GM23338 (cell line): ENCODE measurements at regions not wholly inside any gene's neighbourhood (a gene's known extent, or its start where the extent isn't known, plus 50 kb on each side); places are given as distances from the start of the nearest gene placed in this dataset.

Experiments used
- ATAC-seq: fragments of 200-7000 bp; cut with Tn5 transposase; 3 replicates; pipeline ENCODE4 v1.9.1; 2020
- DNase-seq: peaks from one replicate; pipeline ENCODE4 v3.0.0-alpha.2; 2015; ENCODE audit warnings: low spot score
- H2AFZ ChIP-seq: fragments of 200-600 bp; sonication (generic); 2 replicates; pipeline ENCODE4 v1.8.0; 2016; ENCODE audit warnings: antibody characterized with exemption, mild to moderate bottlenecking, moderate library complexity
- H3F3A ChIP-seq: fragments of 200-600 bp; sonication (generic); replicated peaks from 2 replicates; pipeline ENCODE4 v1.8.0; 2017; ENCODE audit warnings: antibody characterized with exemption, mixed run types, low read depth
- H3K27ac ChIP-seq: fragments of 200-600 bp; sonication (generic); 2 replicates; pipeline ENCODE4 v1.6.1; 2016; ENCODE audit warnings: low read depth
- H3K27me3 ChIP-seq: fragments of 200-600 bp; sonication (generic); 2 replicates; pipeline ENCODE4 v1.8.0; 2016; ENCODE audit warnings: mild to moderate bottlenecking, mixed run types, moderate library complexity; ENCODE audit not compliant: insufficient read depth
- H3K36me3 ChIP-seq: fragments of 200-600 bp; sonication (generic); 2 replicates; pipeline ENCODE4 v1.8.0; 2016; ENCODE audit warnings: mild to moderate bottlenecking; ENCODE audit not compliant: insufficient read depth
- H3K4me1 ChIP-seq: fragments of 200-600 bp; sonication (generic); 2 replicates; pipeline ENCODE4 v1.8.0; 2016; ENCODE audit warnings: mild to moderate bottlenecking, moderate library complexity; ENCODE audit not compliant: insufficient read depth
- H3K4me2 ChIP-seq: fragments of 200-600 bp; sonication (generic); 2 replicates; pipeline ENCODE4 v1.7.1; 2017; ENCODE audit warnings: mixed run types
- H3K4me3 ChIP-seq: fragments of 200-600 bp; sonication (generic); 2 replicates; pipeline ENCODE4 v1.6.1; 2016; ENCODE audit warnings: mixed run types
- H3K79me2 ChIP-seq: fragments of 200-600 bp; sonication (generic); replicated peaks from 2 replicates; pipeline ENCODE4 v1.8.0; 2017; ENCODE audit warnings: mild to moderate bottlenecking; ENCODE audit not compliant: insufficient read depth
- H3K9me2 ChIP-seq: fragments of 200-600 bp; sonication (generic); 2 replicates; pipeline ENCODE4 v1.8.0; 2017; ENCODE audit not compliant: insufficient read depth
- H4K20me1 ChIP-seq: fragments of 200-600 bp; sonication (generic); replicated peaks from 2 replicates; pipeline ENCODE4 v1.8.0; 2017; ENCODE audit warnings: mild to moderate bottlenecking; ENCODE audit not compliant: insufficient read depth
- H3K27ac Mint-ChIP-seq: 2 replicates; pipeline ENCODE4 v1.8.0; 2020; ENCODE audit warnings: inconsistent platforms, mild to moderate bottlenecking, moderate library complexity, mixed read lengths
- H3K27me3 Mint-ChIP-seq: 3 replicates; pipeline ENCODE4 v1.8.0; 2022; ENCODE audit warnings: low read depth, mild to moderate bottlenecking, moderate library complexity, mixed read lengths, inconsistent platforms; ENCODE audit not compliant: insufficient read depth, poor library complexity
- H3K36me3 Mint-ChIP-seq: 3 replicates; pipeline ENCODE4 v1.8.0; 2021; ENCODE audit warnings: low read depth, mild to moderate bottlenecking, inconsistent platforms, moderate library complexity, mixed read lengths
- H3K4me1 Mint-ChIP-seq: 3 replicates; pipeline ENCODE4 v1.8.0; 2020; ENCODE audit warnings: mild to moderate bottlenecking, inconsistent platforms, mixed read lengths
- H3K4me3 Mint-ChIP-seq: 3 replicates; pipeline ENCODE4 v1.8.0; 2021; ENCODE audit warnings: moderate library complexity, mild to moderate bottlenecking, inconsistent platforms, mixed read lengths
- H3K9me3 Mint-ChIP-seq: 3 replicates; pipeline ENCODE4 v1.8.0; 2020; ENCODE audit warnings: moderate library complexity, mild to moderate bottlenecking, inconsistent platforms, mixed read lengths
- EZH2 ChIP-seq: fragments of 200-600 bp; sonication (generic); IDR thresholded peaks from one replicate; pipeline ENCODE4 v1.8.0; 2017; ENCODE audit warnings: antibody characterized with exemption, mild to moderate bottlenecking, low read depth; ENCODE audit not compliant: unreplicated experiment
- EZH2phosphoT487 ChIP-seq: fragments of 200-600 bp; sonication (generic); IDR thresholded peaks from one replicate; pipeline ENCODE4 v1.8.1; 2018; ENCODE audit warnings: antibody characterized with exemption; ENCODE audit not compliant: unreplicated experiment
- JUNB ChIP-seq: IDR thresholded peaks from one replicate; pipeline ENCODE4 v1.6.1; 2016; ENCODE audit warnings: antibody characterized with exemption; ENCODE audit not compliant: unreplicated experiment
- NANOG ChIP-seq: IDR thresholded peaks from 2 replicates; pipeline ENCODE4 v1.6.1; 2016; ENCODE audit warnings: antibody characterized with exemption, borderline replicate concordance
- POLR2AphosphoS5 ChIP-seq: IDR thresholded peaks from 2 replicates; pipeline ENCODE4 v1.6.1; 2016; ENCODE audit warnings: antibody characterized with exemption, low read depth
- STAT1 ChIP-seq: IDR thresholded peaks from one replicate; pipeline ENCODE4 v1.6.1; 2016; ENCODE audit warnings: antibody characterized with exemption; ENCODE audit not compliant: unreplicated experiment
- ZNF114 ChIP-seq: fragments of 250-450 bp; sonication (Bioruptor Pico); IDR thresholded peaks from 2 replicates; pipeline ENCODE4 v1.5.0; 2020; ENCODE audit warnings: mild to moderate bottlenecking, moderate library complexity
- ZNF331 ChIP-seq: fragments of 250-450 bp; sonication (Bioruptor Pico); IDR thresholded peaks from 2 replicates; pipeline ENCODE4 v1.5.0; 2020; ENCODE audit warnings: low read depth, mild to moderate bottlenecking, moderate library complexity
- TF ChIP-seq, protein P1 (sequence below), 2 experiments: fragments of 200-600 bp in 1 of 2; sonication (generic) in 1 of 2; conservative IDR thresholded peaks; 2 replicates each; pipeline versions ENCODE4 v1.5.1 to v1.6.1; 2016 to 2017; ENCODE audit warnings: antibody characterized with exemption in 2 of 2, low read depth in 2 of 2, mild to moderate bottlenecking in 2 of 2, moderate library complexity in 1 of 2
- TF ChIP-seq, protein P2 (sequence below): fragments of 250-450 bp; sonication (Bioruptor Pico); IDR thresholded peaks from 2 replicates; pipeline ENCODE4 v1.5.0; 2020; ENCODE audit warnings: mild to moderate bottlenecking, moderate library complexity

DNA sequence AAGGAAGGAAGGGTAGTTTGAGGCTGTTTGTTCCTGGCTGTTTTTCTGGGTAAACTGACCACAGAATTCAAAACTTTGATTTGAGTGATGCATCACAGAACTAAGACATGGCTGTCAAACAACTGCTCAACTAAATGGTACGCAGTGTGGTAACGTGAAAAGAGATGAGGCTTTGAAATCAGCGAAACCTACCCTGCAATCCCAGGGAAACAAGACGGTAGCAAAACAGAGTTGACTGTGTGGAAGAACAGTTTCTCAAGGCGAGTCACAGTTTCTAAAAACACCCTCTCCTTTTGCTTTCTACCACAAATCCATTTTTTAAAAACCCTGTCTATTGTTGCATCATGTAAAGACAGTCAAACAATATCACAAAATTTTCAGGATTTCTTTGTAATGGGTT is 156.0 kb upstream of the MAF start:
- Histone ChIP-seq H3K27me3 (no peaks in the 10 kb centered on the region), H3K4me3 (no peak overlapping the region), H3K9me2 (peaks cover 13% of the 10 kb centered on the region; the same call in 1 of the 2 replicates), H2AFZ (no peak overlapping the region), H3K27ac (no peak overlapping the region), H3K4me1 (no peaks in the 10 kb centered on the region), H3K36me3 (no peaks in the 10 kb centered on the region), H3K4me2 (no peak overlapping the region), H3F3A (no peaks in the 10 kb centered on the region), H4K20me1 (no peaks in the 10 kb centered on the region), H3K79me2 (no peaks in the 10 kb centered on the region)
- H3K27ac Mint-ChIP-seq: no peak overlapping the region
- H3K4me1 Mint-ChIP-seq: peaks cover 4% of the 10 kb centered on the region; the same call in 2 of the 3 replicates
- H3K27me3 Mint-ChIP-seq: peaks cover 1% of the 10 kb centered on the region
- no peaks in the 10 kb centered on the region for H3K36me3 Mint-ChIP-seq
- peaks cover 3% of the 10 kb centered on the region; the same call in 1 of the 3 replicates for H3K9me3 Mint-ChIP-seq
- ATAC-seq: no peak
- DNase-seq: no peak
- no peak for TF ChIP-seq NANOG
- TF ChIP-seq, protein P1, sequence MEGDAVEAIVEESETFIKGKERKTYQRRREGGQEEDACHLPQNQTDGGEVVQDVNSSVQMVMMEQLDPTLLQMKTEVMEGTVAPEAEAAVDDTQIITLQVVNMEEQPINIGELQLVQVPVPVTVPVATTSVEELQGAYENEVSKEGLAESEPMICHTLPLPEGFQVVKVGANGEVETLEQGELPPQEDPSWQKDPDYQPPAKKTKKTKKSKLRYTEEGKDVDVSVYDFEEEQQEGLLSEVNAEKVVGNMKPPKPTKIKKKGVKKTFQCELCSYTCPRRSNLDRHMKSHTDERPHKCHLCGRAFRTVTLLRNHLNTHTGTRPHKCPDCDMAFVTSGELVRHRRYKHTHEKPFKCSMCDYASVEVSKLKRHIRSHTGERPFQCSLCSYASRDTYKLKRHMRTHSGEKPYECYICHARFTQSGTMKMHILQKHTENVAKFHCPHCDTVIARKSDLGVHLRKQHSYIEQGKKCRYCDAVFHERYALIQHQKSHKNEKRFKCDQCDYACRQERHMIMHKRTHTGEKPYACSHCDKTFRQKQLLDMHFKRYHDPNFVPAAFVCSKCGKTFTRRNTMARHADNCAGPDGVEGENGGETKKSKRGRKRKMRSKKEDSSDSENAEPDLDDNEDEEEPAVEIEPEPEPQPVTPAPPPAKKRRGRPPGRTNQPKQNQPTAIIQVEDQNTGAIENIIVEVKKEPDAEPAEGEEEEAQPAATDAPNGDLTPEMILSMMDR (conservative IDR thresholded peaks at IDR 0.05; ENCODE audit: low read depth in 2 of 2): no peak
- TF ChIP-seq JUNB: no peak
- TF ChIP-seq, protein P2, sequence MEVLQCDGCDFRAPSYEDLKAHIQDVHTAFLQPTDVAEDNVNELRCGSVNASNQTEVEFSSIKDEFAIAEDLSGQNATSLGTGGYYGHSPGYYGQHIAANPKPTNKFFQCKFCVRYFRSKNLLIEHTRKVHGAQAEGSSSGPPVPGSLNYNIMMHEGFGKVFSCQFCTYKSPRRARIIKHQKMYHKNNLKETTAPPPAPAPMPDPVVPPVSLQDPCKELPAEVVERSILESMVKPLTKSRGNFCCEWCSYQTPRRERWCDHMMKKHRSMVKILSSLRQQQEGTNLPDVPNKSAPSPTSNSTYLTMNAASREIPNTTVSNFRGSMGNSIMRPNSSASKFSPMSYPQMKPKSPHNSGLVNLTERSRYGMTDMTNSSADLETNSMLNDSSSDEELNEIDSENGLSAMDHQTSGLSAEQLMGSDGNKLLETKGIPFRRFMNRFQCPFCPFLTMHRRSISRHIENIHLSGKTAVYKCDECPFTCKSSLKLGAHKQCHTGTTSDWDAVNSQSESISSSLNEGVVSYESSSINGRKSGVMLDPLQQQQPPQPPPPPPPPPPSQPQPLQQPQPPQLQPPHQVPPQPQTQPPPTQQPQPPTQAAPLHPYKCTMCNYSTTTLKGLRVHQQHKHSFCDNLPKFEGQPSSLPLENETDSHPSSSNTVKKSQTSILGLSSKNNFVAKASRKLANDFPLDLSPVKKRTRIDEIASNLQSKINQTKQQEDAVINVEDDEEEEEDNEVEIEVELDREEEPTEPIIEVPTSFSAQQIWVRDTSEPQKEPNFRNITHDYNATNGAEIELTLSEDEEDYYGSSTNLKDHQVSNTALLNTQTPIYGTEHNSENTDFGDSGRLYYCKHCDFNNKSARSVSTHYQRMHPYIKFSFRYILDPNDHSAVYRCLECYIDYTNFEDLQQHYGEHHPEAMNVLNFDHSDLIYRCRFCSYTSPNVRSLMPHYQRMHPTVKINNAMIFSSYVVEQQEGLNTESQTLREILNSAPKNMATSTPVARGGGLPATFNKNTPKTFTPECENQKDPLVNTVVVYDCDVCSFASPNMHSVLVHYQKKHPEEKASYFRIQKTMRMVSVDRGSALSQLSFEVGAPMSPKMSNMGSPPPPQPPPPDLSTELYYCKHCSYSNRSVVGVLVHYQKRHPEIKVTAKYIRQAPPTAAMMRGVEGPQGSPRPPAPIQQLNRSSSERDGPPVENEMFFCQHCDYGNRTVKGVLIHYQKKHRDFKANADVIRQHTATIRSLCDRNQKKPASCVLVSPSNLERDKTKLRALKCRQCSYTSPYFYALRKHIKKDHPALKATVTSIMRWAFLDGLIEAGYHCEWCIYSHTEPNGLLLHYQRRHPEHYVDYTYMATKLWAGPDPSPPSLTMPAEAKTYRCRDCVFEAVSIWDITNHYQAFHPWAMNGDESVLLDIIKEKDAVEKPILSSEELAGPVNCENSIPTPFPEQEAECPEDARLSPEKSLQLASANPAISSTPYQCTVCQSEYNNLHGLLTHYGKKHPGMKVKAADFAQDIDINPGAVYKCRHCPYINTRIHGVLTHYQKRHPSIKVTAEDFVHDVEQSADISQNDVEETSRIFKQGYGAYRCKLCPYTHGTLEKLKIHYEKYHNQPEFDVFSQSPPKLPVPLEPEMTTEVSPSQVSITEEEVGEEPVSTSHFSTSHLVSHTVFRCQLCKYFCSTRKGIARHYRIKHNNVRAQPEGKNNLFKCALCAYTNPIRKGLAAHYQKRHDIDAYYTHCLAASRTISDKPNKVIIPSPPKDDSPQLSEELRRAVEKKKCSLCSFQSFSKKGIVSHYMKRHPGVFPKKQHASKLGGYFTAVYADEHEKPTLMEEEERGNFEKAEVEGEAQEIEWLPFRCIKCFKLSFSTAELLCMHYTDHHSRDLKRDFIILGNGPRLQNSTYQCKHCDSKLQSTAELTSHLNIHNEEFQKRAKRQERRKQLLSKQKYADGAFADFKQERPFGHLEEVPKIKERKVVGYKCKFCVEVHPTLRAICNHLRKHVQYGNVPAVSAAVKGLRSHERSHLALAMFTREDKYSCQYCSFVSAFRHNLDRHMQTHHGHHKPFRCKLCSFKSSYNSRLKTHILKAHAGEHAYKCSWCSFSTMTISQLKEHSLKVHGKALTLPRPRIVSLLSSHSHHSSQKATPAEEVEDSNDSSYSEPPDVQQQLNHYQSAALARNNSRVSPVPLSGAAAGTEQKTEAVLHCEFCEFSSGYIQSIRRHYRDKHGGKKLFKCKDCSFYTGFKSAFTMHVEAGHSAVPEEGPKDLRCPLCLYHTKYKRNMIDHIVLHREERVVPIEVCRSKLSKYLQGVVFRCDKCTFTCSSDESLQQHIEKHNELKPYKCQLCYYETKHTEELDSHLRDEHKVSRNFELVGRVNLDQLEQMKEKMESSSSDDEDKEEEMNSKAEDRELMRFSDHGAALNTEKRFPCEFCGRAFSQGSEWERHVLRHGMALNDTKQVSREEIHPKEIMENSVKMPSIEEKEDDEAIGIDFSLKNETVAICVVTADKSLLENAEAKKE: no peak
- TF ChIP-seq POLR2AphosphoS5: no peak
- no peak for TF ChIP-seq STAT1
- TF ChIP-seq ZNF331 (CRISPR knock-in tag): no peak
- TF ChIP-seq EZH2: no peak
- TF ChIP-seq ZNF114 (CRISPR knock-in tag): no peak
- no peak for TF ChIP-seq EZH2phosphoT487
- no peak overlapping the region for H3K4me3 Mint-ChIP-seq
